Fibroblast of villous mesenchyme (primary cell): ENCODE measurements at regions not wholly inside any gene's neighbourhood (a gene's known extent, or its start where the extent isn't known, plus 50 kb on each side); places are given as distances from the start of the nearest gene placed in this dataset.

Source experiments
- DNase-seq: peaks from one replicate; pipeline ENCODE4 v3.0.0-alpha.2; 2010; ENCODE audit warnings: low read depth
- H3K4me3 ChIP-seq: 2 replicates; pipeline ENCODE4 v1.5.1; 2011; ENCODE audit warnings: low read depth, mild to moderate bottlenecking, low read length
- TF ChIP-seq, protein P1 (sequence below): IDR thresholded peaks from 2 replicates; pipeline ENCODE4 v1.5.1; 2012; ENCODE audit warnings: low read depth, mild to moderate bottlenecking, low read length; ENCODE audit not compliant: insufficient read depth

DNA sequence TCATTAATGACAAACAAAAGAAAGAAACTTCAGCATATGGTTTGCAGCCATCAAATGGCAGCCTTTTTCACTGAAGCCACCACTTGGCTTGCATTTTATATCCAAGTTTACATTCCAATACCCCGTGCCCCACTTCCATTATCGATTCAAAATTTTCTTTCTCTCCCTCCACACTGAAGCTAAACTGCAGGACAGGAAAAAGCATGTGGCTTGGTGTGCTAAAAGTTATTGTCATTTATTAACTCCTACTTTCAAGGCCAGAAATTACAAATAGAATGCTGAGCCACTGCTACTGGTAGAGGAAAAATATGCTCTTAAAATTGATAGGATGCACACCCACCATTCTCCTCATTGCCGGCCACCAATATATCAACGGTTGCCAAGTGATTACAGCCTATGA is 351.6 kb upstream of the DUSP10 start:
- TF ChIP-seq, protein P1, sequence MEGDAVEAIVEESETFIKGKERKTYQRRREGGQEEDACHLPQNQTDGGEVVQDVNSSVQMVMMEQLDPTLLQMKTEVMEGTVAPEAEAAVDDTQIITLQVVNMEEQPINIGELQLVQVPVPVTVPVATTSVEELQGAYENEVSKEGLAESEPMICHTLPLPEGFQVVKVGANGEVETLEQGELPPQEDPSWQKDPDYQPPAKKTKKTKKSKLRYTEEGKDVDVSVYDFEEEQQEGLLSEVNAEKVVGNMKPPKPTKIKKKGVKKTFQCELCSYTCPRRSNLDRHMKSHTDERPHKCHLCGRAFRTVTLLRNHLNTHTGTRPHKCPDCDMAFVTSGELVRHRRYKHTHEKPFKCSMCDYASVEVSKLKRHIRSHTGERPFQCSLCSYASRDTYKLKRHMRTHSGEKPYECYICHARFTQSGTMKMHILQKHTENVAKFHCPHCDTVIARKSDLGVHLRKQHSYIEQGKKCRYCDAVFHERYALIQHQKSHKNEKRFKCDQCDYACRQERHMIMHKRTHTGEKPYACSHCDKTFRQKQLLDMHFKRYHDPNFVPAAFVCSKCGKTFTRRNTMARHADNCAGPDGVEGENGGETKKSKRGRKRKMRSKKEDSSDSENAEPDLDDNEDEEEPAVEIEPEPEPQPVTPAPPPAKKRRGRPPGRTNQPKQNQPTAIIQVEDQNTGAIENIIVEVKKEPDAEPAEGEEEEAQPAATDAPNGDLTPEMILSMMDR: no peak
- DNase-seq: no peak
- H3K4me3 ChIP-seq: no peak overlapping the region

DNA sequence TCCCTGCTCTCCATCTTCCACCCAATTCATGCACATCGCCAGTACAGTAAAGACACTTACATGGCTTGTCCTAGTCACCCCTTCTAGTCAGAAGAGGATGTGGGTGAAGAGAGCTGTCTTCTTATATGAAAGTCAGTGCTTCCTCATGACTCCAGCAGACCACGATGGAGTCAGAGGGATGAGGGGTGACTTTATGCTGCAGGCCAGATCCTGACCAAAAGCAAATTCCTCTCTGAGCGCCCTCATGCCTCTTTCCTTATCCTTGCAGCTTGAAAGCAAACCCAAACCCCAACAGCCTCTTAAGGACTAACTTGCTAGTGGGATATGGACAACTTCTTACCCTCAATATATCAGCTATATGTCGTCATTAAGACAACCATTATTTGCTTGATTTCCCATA is 348.2 kb upstream of the DUSP10 start:
- no peak overlapping the region for H3K4me3 ChIP-seq
- TF ChIP-seq, protein P1: no peak
- no peak for DNase-seq

DNA sequence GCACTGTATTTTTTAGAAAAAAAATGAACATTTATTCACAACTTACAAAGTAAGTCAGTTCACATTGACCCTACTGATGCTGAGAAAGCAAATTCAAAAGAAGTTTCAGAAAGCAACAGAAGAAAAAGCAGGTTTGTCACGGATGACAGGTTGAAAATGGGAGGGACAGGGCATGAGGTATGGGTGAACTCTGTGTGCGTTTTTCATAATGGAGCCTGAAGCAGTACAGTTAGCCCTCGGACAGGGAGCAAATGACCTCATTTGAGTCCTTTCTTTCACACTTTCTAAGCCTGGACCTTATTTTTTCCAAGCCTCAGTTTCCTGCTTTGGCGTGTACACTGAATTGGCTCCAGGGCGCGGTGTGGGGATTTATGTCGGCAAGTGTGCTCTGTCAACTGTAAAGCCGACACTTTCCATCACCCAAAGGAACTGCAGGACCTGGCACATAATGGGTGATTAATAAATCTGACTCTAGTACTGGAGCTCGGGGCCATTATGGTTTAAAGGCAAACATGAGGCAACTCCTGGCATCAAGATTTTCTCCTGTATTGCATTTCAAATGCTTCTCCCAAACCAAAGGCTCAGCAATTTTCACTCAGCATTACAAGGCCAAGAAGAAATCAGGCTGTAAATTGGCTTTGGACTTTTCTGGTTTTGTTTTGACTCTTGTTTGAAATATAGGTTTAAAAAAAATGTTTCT is 345.5 kb upstream of the DUSP10 start:
- TF ChIP-seq, protein P1: no peak
- no peak for DNase-seq
- H3K4me3 ChIP-seq: no peak overlapping the region

DNA sequence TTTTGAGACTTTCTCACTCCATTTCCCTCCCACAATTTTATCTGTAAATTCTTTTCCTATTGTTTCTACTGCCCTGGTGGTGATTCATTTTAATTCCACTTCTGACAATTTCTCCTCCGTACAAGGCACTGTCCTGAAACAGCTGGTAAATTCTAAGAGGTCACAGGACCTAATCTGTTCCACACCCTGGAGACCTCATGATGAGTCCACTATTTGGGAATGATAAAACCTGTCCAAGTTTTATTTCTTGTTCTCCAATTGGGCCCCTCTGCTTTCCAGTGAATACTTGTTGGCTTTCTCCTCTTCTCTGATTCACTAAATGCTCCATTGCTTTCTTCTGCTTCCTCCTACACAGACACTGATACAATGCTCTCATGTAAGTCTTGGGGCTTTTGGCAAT is 343.1 kb upstream of the DUSP10 start:
- TF ChIP-seq, protein P1: no peak
- no peak overlapping the region for H3K4me3 ChIP-seq
- no peak for DNase-seq

DNA sequence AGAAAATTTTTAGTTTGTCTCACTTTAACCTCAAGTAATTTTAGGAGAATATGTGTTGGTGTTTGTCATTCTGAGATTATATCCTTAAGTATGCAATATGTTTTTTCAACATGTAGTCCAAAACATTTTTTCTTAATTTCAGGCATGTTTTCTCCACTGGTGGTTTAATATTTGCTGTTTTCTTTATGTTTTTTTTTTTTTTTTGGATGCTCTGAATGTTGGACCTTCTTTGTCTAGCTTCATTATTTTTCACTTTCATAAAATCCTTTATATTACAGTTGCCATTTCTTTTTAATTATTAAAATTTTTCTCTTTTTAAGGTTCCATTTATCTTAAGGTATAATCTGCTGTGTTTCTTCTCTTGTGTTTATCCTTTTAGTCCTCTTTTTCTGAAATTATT is 342.2 kb upstream of the DUSP10 start:
- TF ChIP-seq, protein P1: no peak
- no peak for DNase-seq
- H3K4me3 ChIP-seq: no peak overlapping the region

DNA sequence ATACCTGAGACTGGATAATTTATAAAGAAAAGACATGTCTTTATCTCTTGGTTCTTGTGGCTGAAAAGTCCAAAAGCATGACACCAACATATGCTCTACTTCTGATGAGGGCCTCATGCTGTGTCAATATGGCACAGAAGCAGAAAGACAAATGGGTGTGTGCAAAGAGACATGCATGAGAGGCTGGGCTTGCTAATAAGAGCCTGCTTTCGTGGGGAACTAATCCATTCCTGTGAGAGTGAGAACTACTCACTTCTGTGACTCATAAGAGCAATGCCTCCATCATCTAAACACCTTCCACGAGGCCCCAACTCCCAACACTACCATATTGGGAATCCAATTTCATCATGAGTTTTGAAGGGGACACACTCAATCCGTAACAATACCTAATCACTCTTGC is 340.0 kb upstream of the DUSP10 start:
- no peak for DNase-seq
- H3K4me3 ChIP-seq: no peak overlapping the region
- TF ChIP-seq, protein P1: no peak

DNA sequence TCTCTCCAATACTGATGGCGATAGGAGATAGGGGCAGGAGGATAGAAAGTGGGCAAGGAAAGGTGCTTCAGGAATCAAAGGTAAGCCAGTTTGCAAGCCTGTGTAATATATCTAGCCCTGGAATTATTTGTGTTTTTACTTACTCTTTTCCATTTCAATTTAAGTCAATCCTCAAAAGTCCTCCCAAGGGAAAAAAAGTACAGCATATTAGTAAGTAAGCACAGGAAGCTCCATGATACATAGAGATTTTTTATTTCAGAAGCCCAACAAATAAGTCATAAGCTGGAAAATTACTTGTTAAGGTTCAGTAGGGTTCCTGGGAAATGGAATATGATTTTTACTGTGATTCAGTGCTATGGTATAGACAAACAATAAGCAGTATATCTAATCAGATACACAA is 337.7 kb upstream of the DUSP10 start:
- TF ChIP-seq, protein P1: no peak
- no peak for DNase-seq
- H3K4me3 ChIP-seq: no peak overlapping the region
